HG02642 (cell line): ENCODE measurements at regions not wholly inside any gene's neighbourhood (a gene's known extent, or its start where the extent isn't known, plus 50 kb on each side); places are given as distances from the start of the nearest gene placed in this dataset.
"Not testable (repeated sequence)": the region's sequence is repeated elsewhere in the genome, so short reads cannot be mapped to it uniquely, and the experiment has no call there.

Experiments used
- ATAC-seq: cut with Tn5 transposase; IDR thresholded peaks from one replicate; pipeline ENCODE4 v1.9.1; 2021; ENCODE audit warnings: mild to moderate bottlenecking; ENCODE audit not compliant: unreplicated experiment, poor library complexity

DNA sequence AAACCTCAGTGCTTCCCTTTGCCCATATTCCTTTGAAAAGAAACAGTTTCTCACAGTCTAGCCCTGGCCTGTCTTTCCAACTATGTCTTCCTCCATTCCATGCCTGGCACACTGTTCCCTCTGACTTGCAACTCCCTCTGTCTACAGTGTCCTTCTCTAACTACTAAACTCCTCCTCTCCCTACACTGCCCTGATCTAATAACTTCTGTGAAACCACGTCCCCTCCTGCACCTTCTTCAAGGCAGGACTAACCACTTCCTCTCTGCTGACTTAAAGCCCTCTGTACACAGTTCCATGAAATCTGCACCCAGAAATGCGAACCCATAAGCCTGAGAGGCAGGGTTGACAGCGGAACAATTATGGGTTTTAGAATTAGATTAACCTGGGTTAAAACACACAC is 62.2 kb upstream of the ATP1B1 start:
- ATAC-seq: peak; percentile 86

DNA sequence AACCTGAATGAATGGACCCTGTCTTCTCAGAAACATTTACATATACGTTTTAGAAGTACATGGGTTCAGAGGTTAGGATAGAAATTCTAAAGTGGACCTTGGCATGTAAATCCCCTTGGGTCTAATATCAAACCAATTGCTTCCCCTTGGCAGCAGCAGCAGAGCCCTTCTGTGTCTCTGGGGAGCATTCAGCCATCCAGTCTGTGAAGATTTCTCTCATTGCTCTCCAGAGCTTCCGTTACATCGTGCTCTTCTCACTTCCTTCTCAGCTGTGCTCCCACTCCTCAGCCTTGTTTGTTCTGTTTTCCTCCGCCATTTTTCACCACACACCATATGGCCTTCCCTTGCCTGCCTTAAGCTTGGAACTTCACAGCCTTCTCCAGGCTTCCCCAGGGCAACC is 61.5 kb upstream of the ATP1B1 start:
- peak; percentile 46 for ATAC-seq

- no peak for ATAC-seq
Observed at GRCh38 chr1:169046671-169047070, 59.8 kb upstream of the ATP1B1 start.

- ATAC-seq: no peak
Observed at GRCh38 chr1:169047074-169047473, 59.4 kb upstream of the ATP1B1 start.

GRCh38 chr1:169048043-169048442 is 58.4 kb upstream of the ATP1B1 start:
- no peak for ATAC-seq

- no peak for ATAC-seq
Observed at GRCh38 chr1:169049258-169049938, 57.1 kb upstream of the ATP1B1 start.

DNA sequence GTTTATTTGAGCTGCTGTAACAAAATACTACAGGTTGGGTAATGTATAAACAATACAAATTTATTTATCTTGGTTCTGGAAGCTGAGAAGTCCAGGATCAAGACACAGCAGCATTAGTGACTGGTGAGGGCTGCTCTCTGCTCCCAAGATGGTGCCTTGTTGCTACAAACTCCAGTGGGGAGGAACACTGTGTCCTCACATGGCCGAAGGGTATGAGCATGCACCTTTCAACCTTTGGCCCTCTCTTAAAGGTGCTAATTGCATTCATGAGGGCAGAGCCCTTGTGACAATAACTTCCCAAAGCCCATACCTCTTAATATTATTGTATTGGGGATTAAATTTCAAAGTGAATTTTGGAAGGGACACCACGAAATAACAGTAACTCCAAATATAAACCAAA is 55.3 kb upstream of the ATP1B1 start:
- no peak for ATAC-seq

DNA sequence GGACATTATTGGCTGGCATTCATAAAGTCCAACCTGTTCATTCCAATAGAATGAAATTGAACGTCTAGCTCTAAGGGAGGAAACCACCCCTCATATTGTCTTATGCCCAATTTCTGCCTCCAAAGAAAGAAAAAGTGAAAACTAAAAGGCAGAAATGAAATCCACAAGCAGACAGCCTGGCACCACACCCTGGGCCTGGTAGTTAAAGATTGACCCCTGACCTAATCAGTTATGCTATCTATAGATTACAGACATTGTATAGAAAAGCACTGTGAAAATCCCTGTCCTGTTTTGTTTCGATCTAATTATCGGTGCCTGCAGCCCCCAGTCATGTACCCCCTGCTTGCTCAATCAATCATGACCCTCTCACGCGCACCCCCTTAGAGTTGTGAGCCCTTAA is 54.3 kb upstream of the ATP1B1 start:
- not testable (repeated sequence) for ATAC-seq

- ATAC-seq: no peak
Observed at GRCh38 chr1:169052727-169053126, 53.8 kb upstream of the ATP1B1 start.

GRCh38 chr1:169053196-169053595 is 53.3 kb upstream of the ATP1B1 start:
- ATAC-seq: no peak
